HUES64 (cell line): ENCODE measurements at regions not wholly inside any gene's neighbourhood (a gene's known extent, or its start where the extent isn't known, plus 50 kb on each side); places are given as distances from the start of the nearest gene placed in this dataset.

Source experiments
- H3K27ac ChIP-seq: 2 replicates; pipeline ENCODE4 v1.7.0; 2013; ENCODE audit warnings: low read depth, low read length, inconsistent platforms
- H3K27me3 ChIP-seq: 2 replicates; pipeline ENCODE4 v1.6.1; 2013; ENCODE audit warnings: mild to moderate bottlenecking, low read length; ENCODE audit not compliant: insufficient read depth
- H3K36me3 ChIP-seq: 2 replicates; pipeline ENCODE4 v1.6.1; 2013; ENCODE audit warnings: mild to moderate bottlenecking, low read length; ENCODE audit not compliant: insufficient read depth
- H3K4me1 ChIP-seq: 2 replicates; pipeline ENCODE4 v1.6.1; 2013; ENCODE audit warnings: mild to moderate bottlenecking, low read length, moderate library complexity; ENCODE audit not compliant: insufficient read depth
- H3K4me3 ChIP-seq: 2 replicates; pipeline ENCODE4 v1.5.1; 2013; ENCODE audit warnings: mild to moderate bottlenecking, low read length, moderate library complexity
- H3K9ac ChIP-seq: 2 replicates; pipeline ENCODE4 v1.6.1; 2013; ENCODE audit warnings: mild to moderate bottlenecking, low read depth, low read length
- H3K9me3 ChIP-seq: 2 replicates; pipeline ENCODE4 v1.6.1; 2013; ENCODE audit warnings: low read depth, low read length; ENCODE audit not compliant: insufficient read depth
- WGBS: fragments of 150-250, 120-280 bp; methylation state at CpG from one replicate; pipeline ENCODE4 v1.1.7; 2013; ENCODE audit warnings: missing lambda C conversion rate; 5-methylcytosine and 5-hydroxymethylcytosine counted together

DNA sequence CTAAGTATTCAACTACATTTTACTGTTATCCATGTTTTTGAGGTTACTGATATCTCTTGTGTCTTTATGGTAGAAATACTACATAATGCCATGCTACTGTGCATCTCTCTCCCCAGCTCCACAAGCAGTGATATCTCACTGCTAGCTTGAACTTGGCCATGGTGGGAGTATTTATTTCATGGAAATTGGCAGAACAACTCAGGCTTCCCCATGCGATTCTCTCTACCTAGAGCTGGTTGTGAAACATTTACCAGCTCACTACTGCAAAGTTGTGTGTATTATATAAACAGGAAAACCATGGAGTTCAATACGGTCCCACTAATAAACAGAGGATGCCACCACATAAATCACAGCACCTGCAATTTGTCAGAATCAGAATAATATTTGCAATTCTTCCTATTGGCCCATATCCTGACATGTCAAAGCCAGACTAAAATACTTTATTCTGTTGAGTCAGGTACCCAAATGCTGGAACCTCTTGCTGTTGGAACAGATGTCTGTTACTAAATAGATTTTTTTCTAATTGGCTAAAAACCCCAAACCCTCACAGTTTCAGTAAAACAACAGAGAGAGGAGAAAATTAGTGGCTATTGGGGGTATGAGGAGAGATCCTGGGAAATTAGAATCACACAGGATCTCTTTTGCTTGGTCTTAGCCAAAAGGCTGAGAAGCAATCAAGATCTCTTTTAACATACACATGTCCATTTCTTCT, 91.4 kb upstream of the SLC10A2 start:
- no peaks in the 10 kb centered on the region for H3K4me1 ChIP-seq
- H3K9me3 ChIP-seq, result no peaks in the 10 kb centered on the region
- WGBS, result 95% methylated on average over 1 of the region's 2 CpGs
- no peaks in the 10 kb centered on the region for H3K27me3 ChIP-seq
- no peak overlapping the region for H3K9ac ChIP-seq
- H3K36me3 ChIP-seq, result no peaks in the 10 kb centered on the region
- H3K27ac ChIP-seq, result no peak overlapping the region
- H3K4me3 ChIP-seq, result no peak overlapping the region

DNA sequence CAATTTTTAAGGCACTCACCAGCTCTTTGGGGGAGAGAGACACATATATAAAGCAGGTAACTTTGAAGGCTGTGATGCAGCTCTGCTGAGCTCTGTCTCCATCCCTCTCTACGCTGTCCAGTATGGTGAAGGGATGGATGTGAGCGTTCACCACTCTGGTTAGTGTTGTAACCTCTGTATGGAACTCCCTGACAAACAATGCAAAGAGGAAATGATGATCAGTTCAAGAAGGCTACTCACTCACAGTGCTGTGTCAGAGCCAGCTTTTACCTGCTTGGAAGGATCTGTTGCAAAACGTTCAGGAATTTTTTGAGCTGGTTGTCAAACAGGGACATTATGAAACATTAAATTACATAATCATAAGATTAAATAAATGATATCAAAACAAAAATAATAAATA, 90.8 kb upstream of the SLC10A2 start:
- H3K4me3 ChIP-seq, result no peak overlapping the region
- H3K27me3 ChIP-seq, result no peaks in the 10 kb centered on the region
- H3K9ac ChIP-seq, result no peak overlapping the region
- WGBS, result 100% methylated on average over 2 of the region's 3 CpGs
- no peak overlapping the region for H3K27ac ChIP-seq
- no peaks in the 10 kb centered on the region for H3K36me3 ChIP-seq
- no peaks in the 10 kb centered on the region for H3K9me3 ChIP-seq
- peaks cover under 1% of the 10 kb centered on the region; the same call in 1 of the 2 replicates for H3K4me1 ChIP-seq

DNA sequence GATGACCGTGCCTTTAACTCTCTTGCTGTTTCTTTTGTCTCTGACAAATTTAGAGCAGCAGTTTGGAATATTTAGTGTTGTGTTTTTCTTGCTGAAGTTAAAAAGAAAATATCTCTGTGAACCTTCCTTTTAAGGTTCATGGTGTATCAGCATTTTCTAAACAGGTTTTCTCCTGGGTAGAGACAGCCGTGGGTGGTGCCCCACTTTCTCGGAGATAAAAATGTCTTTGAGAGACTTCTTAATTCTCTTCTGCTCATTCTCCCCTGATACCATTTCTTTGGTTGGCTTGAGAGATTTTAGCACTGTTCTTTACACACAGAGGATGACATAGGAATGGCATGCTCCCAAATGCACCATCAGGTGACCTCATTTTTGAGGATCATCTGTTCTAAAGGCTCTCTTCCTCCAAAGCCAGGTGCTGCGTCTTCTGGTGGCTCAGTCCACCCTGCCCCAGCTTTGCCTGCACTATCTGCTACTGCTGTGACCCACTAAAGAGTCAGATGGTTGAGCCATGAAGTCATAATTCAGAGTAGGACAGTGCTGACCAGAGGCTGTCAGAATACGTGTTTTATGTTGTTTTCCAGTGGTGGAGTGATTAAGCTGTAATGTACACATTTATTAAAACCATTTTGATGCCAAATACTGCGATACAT, 90.3 kb upstream of the SLC10A2 start:
- no peaks in the 10 kb centered on the region for H3K27me3 ChIP-seq
- no peaks in the 10 kb centered on the region for H3K9me3 ChIP-seq
- H3K4me1 ChIP-seq, result peaks cover 3% of the 10 kb centered on the region; the same call in 1 of the 2 replicates
- H3K9ac ChIP-seq, result no peak overlapping the region
- no peak overlapping the region for H3K4me3 ChIP-seq
- H3K27ac ChIP-seq, result no peak overlapping the region
- H3K36me3 ChIP-seq, result no peaks in the 10 kb centered on the region
- 98% methylated on average over 5 of the region's 6 CpGs for WGBS

DNA sequence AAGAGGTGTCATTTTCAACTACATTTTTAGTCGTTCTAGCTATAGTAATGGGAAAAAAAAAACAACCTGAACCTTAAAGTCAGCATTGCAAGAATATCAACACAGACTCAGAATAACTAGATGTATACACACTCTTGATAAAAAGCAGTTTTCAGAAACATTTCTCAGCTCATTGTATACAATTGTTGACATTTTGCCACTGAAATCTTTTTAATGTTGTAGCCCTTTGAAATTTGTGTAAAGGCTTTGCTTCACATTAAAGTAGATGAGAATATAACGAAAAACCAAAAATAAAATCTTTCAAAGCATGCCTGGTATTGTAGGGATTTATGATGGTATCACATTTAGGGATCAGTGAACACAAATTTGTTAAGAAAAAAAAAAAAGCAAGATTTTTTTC, 87.2 kb upstream of the SLC10A2 start:
- H3K36me3 ChIP-seq, result no peaks in the 10 kb centered on the region
- H3K9me3 ChIP-seq, result no peaks in the 10 kb centered on the region
- H3K27ac ChIP-seq, result no peak overlapping the region
- 100% methylated on average over 2 of the region's 2 CpGs for WGBS
- H3K4me3 ChIP-seq, result no peak overlapping the region
- H3K4me1 ChIP-seq, result peaks cover 3% of the 10 kb centered on the region; the same call in 1 of the 2 replicates
- H3K9ac ChIP-seq, result no peak overlapping the region
- H3K27me3 ChIP-seq, result no peaks in the 10 kb centered on the region

DNA sequence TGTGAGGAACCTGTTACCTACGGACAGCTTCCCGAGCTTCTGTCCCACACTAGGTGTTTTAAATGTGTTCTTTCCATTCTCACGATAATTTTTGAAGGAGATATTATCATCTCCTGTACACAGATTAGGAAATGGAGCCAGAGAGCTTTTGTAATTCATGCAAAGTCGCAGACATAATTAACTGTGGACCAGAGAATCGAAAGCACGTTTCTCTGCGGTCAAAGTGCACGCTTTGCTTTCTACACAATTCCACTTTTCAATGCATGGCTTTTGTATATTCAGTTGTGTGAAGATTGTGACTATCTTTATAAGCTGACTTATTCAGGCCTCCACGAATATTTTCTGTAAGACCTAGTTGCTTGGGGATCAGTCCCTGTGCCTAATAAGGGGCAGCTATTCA, 81.7 kb upstream of the SLC10A2 start:
- Histone ChIP-seq H3K27ac (no peak overlapping the region), H3K4me3 (no peak overlapping the region), H3K4me1 (peaks cover 3% of the 10 kb centered on the region; the same call in 1 of the 2 replicates), H3K36me3 (no peaks in the 10 kb centered on the region), H3K9ac (no peak overlapping the region), H3K9me3 (no peaks in the 10 kb centered on the region), H3K27me3 (no peaks in the 10 kb centered on the region)
- 93% methylated on average over 9 of the region's 9 CpGs for WGBS

DNA sequence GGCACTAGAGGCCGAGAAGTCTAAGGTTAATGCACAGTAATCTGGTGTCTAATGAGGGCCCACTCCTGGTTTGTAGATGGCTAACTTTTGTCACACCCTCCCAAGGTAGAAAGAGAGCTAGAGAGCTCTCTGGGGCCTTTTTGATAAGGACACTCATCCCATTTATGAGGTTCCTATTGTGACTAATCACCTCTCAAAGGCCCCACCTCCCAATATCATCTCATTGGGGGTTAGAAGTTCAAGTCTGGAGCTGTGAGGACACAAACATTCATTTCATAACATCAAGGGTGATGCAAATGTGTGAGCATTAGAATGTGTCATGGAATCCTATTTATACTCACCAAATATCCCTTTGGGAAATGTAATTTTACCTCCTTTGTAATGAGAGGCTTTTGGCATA, 79.2 kb upstream of the SLC10A2 start:
- no peak overlapping the region for H3K9ac ChIP-seq
- H3K4me1 ChIP-seq, result no peaks in the 10 kb centered on the region
- H3K4me3 ChIP-seq, result no peak overlapping the region
- no peaks in the 10 kb centered on the region for H3K36me3 ChIP-seq
- H3K27me3 ChIP-seq, result no peaks in the 10 kb centered on the region
- 89% methylated on average over 1 of the region's 1 CpG for WGBS
- no peaks in the 10 kb centered on the region for H3K9me3 ChIP-seq
- no peak overlapping the region for H3K27ac ChIP-seq

DNA sequence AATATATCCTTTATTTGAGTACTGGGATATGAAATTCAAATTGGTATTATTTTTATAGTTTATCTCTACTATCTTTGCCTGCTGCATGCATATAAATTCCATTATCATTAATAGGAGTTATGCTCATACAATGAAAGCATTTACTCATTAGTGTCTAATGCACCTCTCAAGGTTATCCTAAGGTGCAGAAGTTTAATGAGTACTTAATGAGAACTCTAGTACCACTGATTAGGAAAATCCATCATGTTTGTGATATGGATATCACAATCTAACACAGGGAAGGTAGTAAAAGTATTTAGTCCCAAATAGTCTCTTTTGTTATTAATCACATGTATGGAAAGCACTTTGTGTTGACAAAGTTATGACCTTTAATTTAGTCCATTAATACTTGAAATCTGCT, 77.2 kb upstream of the SLC10A2 start:
- no peak overlapping the region for H3K9ac ChIP-seq
- H3K27ac ChIP-seq, result no peak overlapping the region
- no peaks in the 10 kb centered on the region for H3K4me1 ChIP-seq
- no peaks in the 10 kb centered on the region for H3K36me3 ChIP-seq
- no peaks in the 10 kb centered on the region for H3K27me3 ChIP-seq
- H3K4me3 ChIP-seq, result no peak overlapping the region
- no peaks in the 10 kb centered on the region for H3K9me3 ChIP-seq

DNA sequence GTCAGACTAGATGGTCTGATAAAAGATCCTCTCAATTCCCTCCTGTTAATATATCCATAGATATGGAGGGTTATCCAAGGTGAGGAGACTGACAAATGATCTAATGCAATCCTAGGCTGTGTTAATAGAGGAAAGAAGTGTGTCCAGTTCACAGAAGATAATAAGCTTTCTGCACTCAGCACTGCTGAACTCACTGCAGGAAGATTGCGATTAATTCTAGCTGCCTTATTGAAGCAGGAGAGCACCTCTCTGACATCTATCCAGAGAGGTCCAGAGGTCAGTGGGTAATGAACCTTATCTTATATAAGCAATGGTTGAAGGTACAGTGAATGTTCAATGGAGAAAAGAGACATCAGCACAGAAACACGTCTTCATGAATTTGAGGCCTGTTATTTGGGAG, 75.9 kb upstream of the SLC10A2 start:
- Histone ChIP-seq H3K9me3 (no peaks in the 10 kb centered on the region), H3K4me1 (no peaks in the 10 kb centered on the region), H3K27ac (no peak overlapping the region), H3K4me3 (no peak overlapping the region), H3K27me3 (no peaks in the 10 kb centered on the region), H3K36me3 (no peaks in the 10 kb centered on the region), H3K9ac (no peak overlapping the region)
- 94% methylated on average over 2 of the region's 2 CpGs for WGBS

DNA sequence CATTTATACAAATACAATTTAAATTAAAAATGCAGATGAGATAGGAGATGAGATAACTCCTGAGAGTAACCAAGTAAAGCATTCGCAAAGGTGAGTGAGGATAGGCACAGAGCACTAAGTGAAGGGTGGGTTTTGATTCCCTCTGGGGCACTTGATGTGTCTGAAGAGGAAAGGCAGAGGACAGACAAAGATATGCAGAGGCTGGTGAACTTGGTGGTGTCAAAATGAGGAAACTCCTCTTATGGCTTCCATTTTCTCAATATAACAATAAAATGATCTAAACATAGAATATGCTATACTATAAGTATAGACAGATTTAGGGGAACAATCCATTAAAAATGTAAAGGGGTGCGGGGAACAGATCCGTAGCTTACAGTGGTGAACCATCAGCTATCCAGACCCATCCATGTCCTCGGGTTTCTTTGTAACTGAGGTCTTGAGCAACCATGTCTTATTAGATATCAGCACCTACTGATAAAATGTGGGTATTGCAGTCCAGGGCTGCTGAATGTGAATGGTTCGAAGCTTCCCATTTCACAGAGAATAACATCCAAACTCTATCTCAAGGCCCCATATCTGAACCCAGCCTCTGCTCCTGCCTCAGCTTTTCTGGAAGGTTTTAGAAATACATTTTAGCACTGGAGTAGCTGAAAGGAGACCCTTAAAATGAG, 73.9 kb upstream of the SLC10A2 start:
- Histone ChIP-seq H3K9me3 (no peaks in the 10 kb centered on the region), H3K9ac (no peak overlapping the region), H3K36me3 (no peaks in the 10 kb centered on the region), H3K27ac (no peak overlapping the region), H3K27me3 (no peaks in the 10 kb centered on the region), H3K4me3 (no peak overlapping the region), H3K4me1 (no peaks in the 10 kb centered on the region)
- 78% methylated on average over 5 of the region's 5 CpGs for WGBS

DNA sequence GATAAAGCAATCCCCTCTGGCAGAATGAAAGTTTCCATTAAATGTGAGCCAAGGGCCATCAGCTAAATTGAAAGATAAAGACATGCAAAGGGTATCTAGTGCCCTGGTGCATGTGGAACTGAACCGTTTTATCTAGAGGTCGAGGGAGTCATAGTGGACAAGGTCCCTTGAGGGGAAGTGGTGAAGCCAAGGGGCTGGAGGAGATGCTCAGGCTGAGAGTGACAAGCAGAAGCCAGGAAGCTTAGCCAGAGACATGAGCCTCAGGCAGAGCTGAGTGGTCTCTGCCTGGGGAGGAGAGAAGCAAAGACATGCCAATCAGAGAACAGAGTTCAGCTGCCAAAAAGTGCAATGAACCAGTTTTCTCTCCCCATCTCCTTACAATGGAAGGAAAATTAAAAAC, 68.1 kb upstream of the SLC10A2 start:
- 86% methylated on average over 2 of the region's 2 CpGs for WGBS
- Histone ChIP-seq H3K9me3 (no peaks in the 10 kb centered on the region), H3K4me1 (no peaks in the 10 kb centered on the region), H3K4me3 (no peak overlapping the region), H3K27me3 (no peaks in the 10 kb centered on the region), H3K36me3 (no peaks in the 10 kb centered on the region), H3K27ac (no peak overlapping the region), H3K9ac (no peak overlapping the region)

DNA sequence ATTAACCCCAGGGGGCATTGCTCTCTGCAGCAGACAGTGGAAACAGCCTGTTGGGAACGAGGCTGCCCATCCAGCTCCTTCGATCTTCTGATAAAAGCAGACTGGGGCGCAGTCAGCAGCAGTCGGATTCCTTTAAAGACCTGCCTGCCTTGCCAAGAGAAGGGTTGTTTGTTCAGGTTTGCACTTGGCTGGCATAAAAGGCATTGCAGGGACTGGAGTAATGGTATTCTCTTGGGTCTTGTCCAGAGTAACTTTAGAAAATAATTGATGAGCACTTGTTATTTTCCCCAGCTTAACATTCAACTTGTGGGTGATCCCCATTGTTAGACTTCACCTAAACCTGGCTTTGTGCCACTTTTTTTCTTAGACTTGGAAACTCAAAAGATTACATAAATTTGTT, 67.3 kb upstream of the SLC10A2 start:
- no peaks in the 10 kb centered on the region for H3K27me3 ChIP-seq
- 92% methylated on average over 4 of the region's 4 CpGs for WGBS
- no peak overlapping the region for H3K4me3 ChIP-seq
- H3K36me3 ChIP-seq, result no peaks in the 10 kb centered on the region
- no peak overlapping the region for H3K27ac ChIP-seq
- no peaks in the 10 kb centered on the region for H3K4me1 ChIP-seq
- no peaks in the 10 kb centered on the region for H3K9me3 ChIP-seq
- no peak overlapping the region for H3K9ac ChIP-seq
